Thoracic aorta (tissue), 2 donors: ENCODE measurements at regions not wholly inside any gene's neighbourhood (a gene's known extent, or its start where the extent isn't known, plus 50 kb on each side); places are given as distances from the start of the nearest gene placed in this dataset.
A peak's percentile ranks its signal among the peaks of the same experiment; 100 is the strongest.
"Not testable (repeated sequence)": the region's sequence is repeated elsewhere in the genome, so short reads cannot be mapped to it uniquely, and the experiment has no call there.

Experiments used
- ATAC-seq: fragments of 150-250 bp; one replicate; pipeline ENCODE4 v1.8.0; 2017; ENCODE audit warnings: low read depth; ENCODE audit not compliant: insufficient number of reproducible peaks, low FRiP score
- DNase-seq: peaks from one replicate; pipeline ENCODE4 v3.0.0-alpha.2; 2020; ENCODE audit warnings: low spot score
- H3K27ac ChIP-seq, 2 donors: fragments of 200-600 bp; sonication (generic); 1 replicate in 1 of 2; 2 replicates in 1 of 2; pipeline ENCODE4 v1.5.1; 2016; ENCODE audit warnings: mild to moderate bottlenecking in 2 of 2, moderate library complexity in 2 of 2
- H3K27me3 ChIP-seq: fragments of 200-600 bp; sonication (generic); replicated peaks from 2 replicates; pipeline ENCODE4 v1.6.0; 2016; ENCODE audit warnings: mild to moderate bottlenecking; ENCODE audit not compliant: insufficient read depth
- H3K36me3 ChIP-seq: fragments of 200-600 bp; sonication (generic); one replicate; pipeline ENCODE4 v1.5.1; 2016
- H3K4me1 ChIP-seq, 2 donors: fragments of 200-600 bp; sonication (generic); 1 replicate in 1 of 2; 2 replicates in 1 of 2; pipeline versions ENCODE4 v1.5.1 to v1.6.0; 2016; ENCODE audit warnings: low read depth in 2 of 2, mild to moderate bottlenecking in 1 of 2; ENCODE audit not compliant: control insufficient read depth in 1 of 2
- H3K4me3 ChIP-seq: fragments of 200-600 bp; sonication (generic); 2 replicates; pipeline ENCODE4 v1.5.1; 2016; ENCODE audit warnings: mild to moderate bottlenecking
- H3K9me3 ChIP-seq: fragments of 200-600 bp; sonication (generic); 2 replicates; pipeline ENCODE4 v1.5.1; 2016
- TF ChIP-seq, protein P1 (sequence below): fragments of 200-600 bp; sonication (generic); IDR thresholded peaks from one replicate; pipeline ENCODE4 v1.5.1; 2019; ENCODE audit warnings: antibody characterized with exemption

DNA sequence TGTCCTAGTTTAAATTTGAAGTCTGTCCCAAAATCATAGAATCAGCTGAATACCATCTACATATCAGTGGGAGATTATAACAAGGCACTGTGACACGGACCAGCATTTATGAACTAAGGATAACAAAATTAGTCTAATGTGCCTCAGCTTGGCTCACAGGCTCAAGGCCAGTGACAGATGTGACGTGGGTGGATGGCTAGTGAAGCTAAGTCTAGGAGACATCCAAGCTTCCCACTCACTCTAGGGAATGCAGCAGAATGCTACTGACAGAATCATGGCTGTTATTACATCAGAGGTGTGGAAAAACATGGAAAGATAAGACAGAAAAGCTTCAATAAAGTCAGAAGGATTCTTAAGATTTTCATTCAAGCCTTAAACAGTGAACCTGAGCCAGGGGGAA, 329.9 kb downstream of the NAF1 start:
- Histone ChIP-seq H3K27me3 (no peaks in the 10 kb centered on the region), H3K4me3 (no peak overlapping the region), H3K9me3 (no peaks in the 10 kb centered on the region), H3K36me3 (no peaks in the 10 kb centered on the region), H3K4me1 (no peaks in the 10 kb centered on the region), H3K27ac (no peak overlapping the region)
- DNase-seq (no peak), ATAC-seq (no peak)
- TF ChIP-seq, protein P1, sequence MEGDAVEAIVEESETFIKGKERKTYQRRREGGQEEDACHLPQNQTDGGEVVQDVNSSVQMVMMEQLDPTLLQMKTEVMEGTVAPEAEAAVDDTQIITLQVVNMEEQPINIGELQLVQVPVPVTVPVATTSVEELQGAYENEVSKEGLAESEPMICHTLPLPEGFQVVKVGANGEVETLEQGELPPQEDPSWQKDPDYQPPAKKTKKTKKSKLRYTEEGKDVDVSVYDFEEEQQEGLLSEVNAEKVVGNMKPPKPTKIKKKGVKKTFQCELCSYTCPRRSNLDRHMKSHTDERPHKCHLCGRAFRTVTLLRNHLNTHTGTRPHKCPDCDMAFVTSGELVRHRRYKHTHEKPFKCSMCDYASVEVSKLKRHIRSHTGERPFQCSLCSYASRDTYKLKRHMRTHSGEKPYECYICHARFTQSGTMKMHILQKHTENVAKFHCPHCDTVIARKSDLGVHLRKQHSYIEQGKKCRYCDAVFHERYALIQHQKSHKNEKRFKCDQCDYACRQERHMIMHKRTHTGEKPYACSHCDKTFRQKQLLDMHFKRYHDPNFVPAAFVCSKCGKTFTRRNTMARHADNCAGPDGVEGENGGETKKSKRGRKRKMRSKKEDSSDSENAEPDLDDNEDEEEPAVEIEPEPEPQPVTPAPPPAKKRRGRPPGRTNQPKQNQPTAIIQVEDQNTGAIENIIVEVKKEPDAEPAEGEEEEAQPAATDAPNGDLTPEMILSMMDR, result no peak

DNA sequence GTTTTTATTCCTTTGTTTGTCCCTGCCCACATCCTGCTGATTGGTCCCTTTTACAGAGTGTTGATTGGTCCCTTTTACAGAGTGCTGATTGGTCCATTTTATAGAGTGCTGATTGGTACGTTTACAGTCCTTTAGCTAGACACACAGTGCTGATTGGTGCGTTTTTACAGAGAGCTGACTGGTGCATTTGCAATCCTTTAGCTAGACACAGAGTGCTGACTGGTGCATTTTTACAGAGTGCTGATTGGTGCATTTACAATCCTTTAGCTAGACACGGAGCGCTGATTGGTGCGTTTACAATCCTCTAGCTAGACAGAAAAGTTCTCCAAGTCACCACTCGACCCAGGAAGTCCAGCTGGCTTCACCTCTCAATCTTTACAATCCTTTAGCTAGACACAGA, 330.4 kb downstream of the NAF1 start:
- not testable (repeated sequence) for H3K27ac ChIP-seq, ATAC-seq, H3K9me3 ChIP-seq, DNase-seq, H3K27me3 ChIP-seq, H3K36me3 ChIP-seq, H3K4me1 ChIP-seq
- H3K4me3 ChIP-seq, result peak overlapping the region; percentile 45

DNA sequence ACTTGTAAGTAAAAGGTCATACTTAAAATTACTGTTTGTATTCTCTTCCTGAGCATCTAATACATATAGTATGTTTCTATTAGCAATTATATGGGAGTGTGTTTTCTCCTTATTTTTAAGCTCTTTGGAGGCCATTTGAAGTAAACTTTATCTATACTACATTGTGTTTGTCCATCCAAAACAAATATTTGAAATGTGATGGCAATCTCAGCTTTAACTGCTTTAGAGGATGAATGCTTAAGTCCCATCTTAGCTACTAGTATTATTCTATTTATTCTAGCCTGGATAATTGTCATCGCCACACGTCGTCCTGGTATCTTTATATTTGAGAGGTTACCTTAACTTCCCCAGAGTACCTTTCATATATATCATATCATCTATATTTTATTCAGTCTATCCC, 335.8 kb downstream of the NAF1 start:
- DNase-seq (no peak), ATAC-seq (no peak)
- no peaks in the 10 kb centered on the region for H3K27me3 ChIP-seq
- TF ChIP-seq, protein P1, result no peak
- H3K9me3 ChIP-seq, result no peaks in the 10 kb centered on the region
- H3K4me3 ChIP-seq, result no peak overlapping the region
- no peak overlapping the region for H3K27ac ChIP-seq
- no peaks in the 10 kb centered on the region for H3K4me1 ChIP-seq
- H3K36me3 ChIP-seq, result no peaks in the 10 kb centered on the region

DNA sequence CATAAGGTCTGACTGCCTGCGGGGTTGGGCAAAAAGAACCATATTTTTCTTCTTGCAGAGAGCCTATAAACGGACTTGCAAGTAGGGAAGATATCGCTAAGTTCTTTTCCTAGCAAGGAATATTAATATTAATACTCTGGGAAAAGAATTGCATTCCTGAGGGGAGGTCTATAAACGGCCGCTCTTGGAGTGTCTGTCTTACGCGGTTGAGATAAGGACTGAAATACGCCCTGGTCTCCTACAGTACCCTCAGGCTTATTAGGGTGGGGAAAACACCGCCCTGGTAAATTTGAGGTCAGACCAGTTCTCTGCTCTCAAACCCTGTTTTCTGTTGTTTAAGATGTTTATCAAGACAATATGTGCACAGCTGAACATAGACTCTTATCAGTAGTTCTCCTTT, 349.3 kb downstream of the NAF1 start:
- not testable (repeated sequence) for H3K4me1 ChIP-seq, DNase-seq, H3K36me3 ChIP-seq, H3K9me3 ChIP-seq, ATAC-seq, H3K27ac ChIP-seq, H3K4me3 ChIP-seq, H3K27me3 ChIP-seq

DNA sequence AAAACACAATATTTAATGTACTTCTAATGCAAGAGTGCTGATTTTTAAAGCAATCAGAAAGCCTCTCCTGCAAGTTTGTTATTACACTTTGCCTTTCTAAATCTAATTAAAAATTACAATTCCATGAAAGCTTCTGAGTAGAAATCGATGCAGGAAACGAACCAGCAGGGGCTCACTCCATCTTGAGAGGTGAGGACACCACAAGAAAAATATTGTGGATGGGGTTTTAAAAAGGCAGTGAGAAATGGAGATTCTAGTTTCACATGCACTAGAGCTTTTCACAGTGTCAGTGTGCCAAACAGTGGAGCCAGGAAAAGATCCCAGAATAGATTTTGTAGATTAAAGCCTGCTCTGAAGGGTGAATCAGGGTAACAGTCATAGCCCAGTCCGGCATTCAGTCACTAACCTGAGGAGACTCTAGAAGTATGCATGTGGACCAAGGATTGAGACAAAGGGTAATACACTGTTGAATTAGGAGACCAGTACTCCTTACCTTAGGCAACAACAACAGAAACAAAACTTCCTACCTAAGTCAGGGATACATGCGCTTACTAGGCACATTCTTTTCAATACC, 362.3 kb downstream of the NAF1 start:
- DNase-seq (no peak), ATAC-seq (no peak)
- H3K27me3 ChIP-seq, result no peaks in the 10 kb centered on the region
- no peak overlapping the region for H3K4me3 ChIP-seq
- no peaks in the 10 kb centered on the region for H3K36me3 ChIP-seq
- no peak overlapping the region for H3K27ac ChIP-seq
- TF ChIP-seq, protein P1, result no peak
- peaks cover 0 to 11% of the 10 kb centered on the region in 2 donors for H3K4me1 ChIP-seq
- no peaks in the 10 kb centered on the region for H3K9me3 ChIP-seq

DNA sequence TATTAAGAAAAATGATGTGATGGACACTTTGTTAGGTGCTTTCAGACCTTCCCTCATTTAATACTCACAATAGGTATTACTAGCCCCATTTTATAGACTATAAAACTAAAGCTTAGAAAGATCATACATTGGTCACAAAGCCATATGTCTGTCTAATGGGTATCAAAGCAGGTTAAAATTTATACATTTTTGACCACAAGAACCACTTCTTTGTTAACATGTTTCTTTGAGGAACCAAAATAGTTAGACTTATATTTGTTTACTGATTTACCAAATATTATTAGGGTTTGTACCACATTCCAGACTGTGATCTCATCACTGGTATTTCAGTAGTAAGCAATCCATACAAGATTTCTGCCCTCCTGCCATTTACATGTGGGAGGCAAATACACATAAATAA, 363.3 kb downstream of the NAF1 start:
- ATAC-seq, result no peak
- Histone ChIP-seq H3K27me3 (no peaks in the 10 kb centered on the region), H3K9me3 (no peaks in the 10 kb centered on the region), H3K4me1 (peaks cover 0 to 11% of the 10 kb centered on the region in 2 donors), H3K27ac (no peak overlapping the region), H3K36me3 (no peaks in the 10 kb centered on the region), H3K4me3 (no peak overlapping the region)
- no peak for DNase-seq
- TF ChIP-seq, protein P1, result no peak
